Body of pancreas (tissue), 4 donors: ENCODE measurements at regions not wholly inside any gene's neighbourhood (a gene's known extent, or its start where the extent isn't known, plus 50 kb on each side); places are given as distances from the start of the nearest gene placed in this dataset.

Experiments
- CTCF ChIP-seq, 7 experiments: fragments of 450-650 bp in 4 of 7; fragments of 200-600 bp in 3 of 7; sonication (generic) in 3 of 7; IDR thresholded peaks; one replicate each; pipeline ENCODE4 v1.5.1; 2016 to 2019; ENCODE audit warnings: antibody characterized with exemption in 7 of 7
- POLR2A ChIP-seq, 3 donors: fragments of 450-650 bp; IDR thresholded peaks; one replicate each; pipeline ENCODE4 v1.6.1; 2016; ENCODE audit warnings: antibody characterized with exemption in 3 of 3, mild to moderate bottlenecking in 2 of 3

GRCh38 chr13:83733293-83733692 is 149.0 kb downstream of the SLITRK1 start:
- TF ChIP-seq CTCF (IDR thresholded peaks at IDR 0.05) (no peak), POLR2A (IDR thresholded peaks at IDR 0.05) (no peak)
